ENCODE measurements at regions not wholly inside any gene's neighbourhood (a gene's known extent, or its start where the extent isn't known, plus 50 kb on each side); places are given as distances from the start of the nearest gene placed in this dataset.

- Histone ChIP-seq H3K9ac (ENCODE audit: control insufficient read depth, extremely low read depth, insufficient read depth, low read length) (no peak overlapping the region), H3K9me3 (ENCODE audit: control insufficient read depth, low read depth, low read length) (no peaks in the 10 kb centered on the region), H4K20me1 (ENCODE audit: control insufficient read depth, extremely low read depth, insufficient read depth, low read length) (no peaks in the 10 kb centered on the region), H3K36me3 (ENCODE audit: control insufficient read depth in 2 of 2, extremely low read depth in 1 of 2, insufficient read depth in 2 of 2, low read length in 2 of 2) (peaks cover 0 to 6% of the 10 kb centered on the region in 2 experiments), H3K4me2 (ENCODE audit: control insufficient read depth, extremely low read depth, insufficient read depth, low read depth, low read length) (peak overlapping the region; percentile 6), H3K27ac (ENCODE audit: control insufficient read depth, insufficient read depth, low read length) (peak overlapping the region; percentile 53), H3K79me2 (ENCODE audit: control insufficient read depth, insufficient read depth, low read length) (peaks cover 58% of the 10 kb centered on the region), H3K9me1 (ENCODE audit: control insufficient read depth, extremely low read depth, insufficient read depth, low read length) (no peaks in the 10 kb centered on the region), H3K4me3 (ENCODE audit: control insufficient read depth in 2 of 3, extremely low read depth in 1 of 3, insufficient read depth in 2 of 3, low read depth in 1 of 3, low read length in 3 of 3) (no peak overlapping the region), H2AFZ (ENCODE audit: control insufficient read depth, low read length) (no peak overlapping the region), H3K4me1 (ENCODE audit: control insufficient read depth, extremely low read depth, insufficient read depth, low read length) (peaks cover 82% of the 10 kb centered on the region), H3K27me3 (ENCODE audit: control insufficient read depth, extremely low read depth, insufficient read depth, low read length) (no peaks in the 10 kb centered on the region)
- FAIRE-seq (no peak), DNase-seq (ENCODE audit: low read depth, low spot score) (no peak)
- no peak for TF ChIP-seq EZH2 (IDR thresholded peaks at IDR 0.05; ENCODE audit: low read length)
- TF ChIP-seq, protein P1, sequence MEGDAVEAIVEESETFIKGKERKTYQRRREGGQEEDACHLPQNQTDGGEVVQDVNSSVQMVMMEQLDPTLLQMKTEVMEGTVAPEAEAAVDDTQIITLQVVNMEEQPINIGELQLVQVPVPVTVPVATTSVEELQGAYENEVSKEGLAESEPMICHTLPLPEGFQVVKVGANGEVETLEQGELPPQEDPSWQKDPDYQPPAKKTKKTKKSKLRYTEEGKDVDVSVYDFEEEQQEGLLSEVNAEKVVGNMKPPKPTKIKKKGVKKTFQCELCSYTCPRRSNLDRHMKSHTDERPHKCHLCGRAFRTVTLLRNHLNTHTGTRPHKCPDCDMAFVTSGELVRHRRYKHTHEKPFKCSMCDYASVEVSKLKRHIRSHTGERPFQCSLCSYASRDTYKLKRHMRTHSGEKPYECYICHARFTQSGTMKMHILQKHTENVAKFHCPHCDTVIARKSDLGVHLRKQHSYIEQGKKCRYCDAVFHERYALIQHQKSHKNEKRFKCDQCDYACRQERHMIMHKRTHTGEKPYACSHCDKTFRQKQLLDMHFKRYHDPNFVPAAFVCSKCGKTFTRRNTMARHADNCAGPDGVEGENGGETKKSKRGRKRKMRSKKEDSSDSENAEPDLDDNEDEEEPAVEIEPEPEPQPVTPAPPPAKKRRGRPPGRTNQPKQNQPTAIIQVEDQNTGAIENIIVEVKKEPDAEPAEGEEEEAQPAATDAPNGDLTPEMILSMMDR (optimal IDR thresholded peaks at IDR 0.05 in 1 of 3, IDR thresholded peaks at IDR 0.05 in 1 of 3, conservative IDR thresholded peaks at IDR 0.05 in 1 of 3; ENCODE audit: extremely low read depth in 1 of 3, insufficient read depth in 2 of 3, low read length in 3 of 3): no peak
- dilution Hi-C loops (cut with MboI; ENCODE audit: extremely low pct_ligation_motif_present, low sequenced_read_pairs): no loop called here
Observed at GRCh38 chrX:45778616-45779015, 577.9 kb upstream of the DIPK2B start.

DNA sequence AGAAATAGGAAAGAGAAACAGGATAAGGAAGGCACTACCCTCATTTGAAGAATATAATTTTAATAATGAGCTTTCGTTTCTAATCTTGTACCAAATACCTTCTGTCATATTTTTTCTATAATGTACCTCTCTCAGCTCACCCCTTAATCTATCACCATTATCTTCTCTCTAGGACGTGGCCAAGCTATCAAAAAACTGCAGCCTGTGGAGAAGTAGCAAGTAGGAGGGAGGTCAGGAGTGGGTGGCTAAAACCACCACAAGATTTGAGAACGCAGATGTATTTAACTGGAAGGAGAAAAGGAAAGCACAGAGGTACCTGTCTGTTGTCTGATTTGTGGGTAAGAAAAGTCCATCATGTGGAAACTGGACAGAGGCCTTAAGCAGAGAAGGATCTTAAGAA lies 576.7 kb upstream of the DIPK2B start:
- Histone ChIP-seq H3K9me1 (ENCODE audit: control insufficient read depth, extremely low read depth, insufficient read depth, low read length) (no peaks in the 10 kb centered on the region), H3K27me3 (ENCODE audit: control insufficient read depth, extremely low read depth, insufficient read depth, low read length) (no peaks in the 10 kb centered on the region), H3K27ac (ENCODE audit: control insufficient read depth, insufficient read depth, low read length) (peak overlapping the region; percentile 91), H2AFZ (ENCODE audit: control insufficient read depth, low read length) (no peak overlapping the region), H4K20me1 (ENCODE audit: control insufficient read depth, extremely low read depth, insufficient read depth, low read length) (no peaks in the 10 kb centered on the region), H3K4me2 (ENCODE audit: control insufficient read depth, extremely low read depth, insufficient read depth, low read depth, low read length) (peak overlapping the region; percentile 29), H3K79me2 (ENCODE audit: control insufficient read depth, insufficient read depth, low read length) (peaks cover 70% of the 10 kb centered on the region), H3K36me3 (ENCODE audit: control insufficient read depth in 2 of 2, extremely low read depth in 1 of 2, insufficient read depth in 2 of 2, low read length in 2 of 2) (peaks cover 0 to 6% of the 10 kb centered on the region in 2 experiments), H3K4me3 (ENCODE audit: control insufficient read depth in 2 of 3, extremely low read depth in 1 of 3, insufficient read depth in 2 of 3, low read depth in 1 of 3, low read length in 3 of 3) (no peak overlapping the region), H3K4me1 (ENCODE audit: control insufficient read depth, extremely low read depth, insufficient read depth, low read length) (peaks cover 83% of the 10 kb centered on the region), H3K9me3 (ENCODE audit: control insufficient read depth, low read depth, low read length) (no peaks in the 10 kb centered on the region), H3K9ac (ENCODE audit: control insufficient read depth, extremely low read depth, insufficient read depth, low read length) (no peak overlapping the region)
- FAIRE-seq (no peak), DNase-seq (ENCODE audit: low read depth, low spot score) (no peak)
- TF ChIP-seq EZH2 (IDR thresholded peaks at IDR 0.05; ENCODE audit: low read length): no peak
- TF ChIP-seq, protein P1 (optimal IDR thresholded peaks at IDR 0.05 in 1 of 3, IDR thresholded peaks at IDR 0.05 in 1 of 3, conservative IDR thresholded peaks at IDR 0.05 in 1 of 3; ENCODE audit: extremely low read depth in 1 of 3, insufficient read depth in 2 of 3, low read length in 3 of 3): no peak
- dilution Hi-C loops (cut with MboI; ENCODE audit: extremely low pct_ligation_motif_present, low sequenced_read_pairs): no loop called here
